ENCODE measurements at regions not wholly inside any gene's neighbourhood (a gene's known extent, or its start where the extent isn't known, plus 50 kb on each side); places are given as distances from the start of the nearest gene placed in this dataset.

DNA sequence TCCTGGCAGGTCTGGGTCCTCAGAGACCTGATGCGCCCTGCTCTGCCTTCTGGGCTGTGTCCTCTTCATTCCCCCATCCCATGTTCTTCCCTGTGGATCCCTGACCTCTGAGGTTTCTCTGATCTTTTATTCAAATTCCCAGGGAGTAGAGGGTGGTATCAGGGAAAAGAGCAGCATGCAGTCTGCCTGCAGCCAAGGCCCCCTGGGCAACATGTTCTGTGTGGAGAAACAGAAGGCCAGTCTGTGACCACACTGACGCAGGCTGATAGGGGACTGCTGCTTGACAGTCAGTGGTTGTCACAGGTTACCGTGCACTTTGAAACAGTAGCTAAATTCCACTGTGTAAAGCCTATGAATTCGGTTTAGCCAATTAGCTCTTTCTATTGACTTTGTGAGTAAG, 156.6 kb upstream of the IRX2 start:
- H3K27me3 Mint-ChIP-seq (ENCODE audit: insufficient read depth, low read depth, poor library complexity) = peaks cover 8% of the 10 kb centered on the region
- Histone ChIP-seq H3K36me3 (ENCODE audit: insufficient read depth) (no peaks in the 10 kb centered on the region), H2AFZ (no peak overlapping the region), H3F3A (replicated peaks; ENCODE audit: low read depth) (no peaks in the 10 kb centered on the region), H3K27ac (ENCODE audit: low read depth) (no peak overlapping the region), H3K4me3 (no peak overlapping the region), H4K20me1 (replicated peaks; ENCODE audit: insufficient read depth) (no peaks in the 10 kb centered on the region), H3K4me1 (ENCODE audit: insufficient read depth) (no peaks in the 10 kb centered on the region), H3K9me2 (ENCODE audit: insufficient read depth) (no peaks in the 10 kb centered on the region), H3K79me2 (replicated peaks; ENCODE audit: insufficient read depth) (no peaks in the 10 kb centered on the region), H3K27me3 (ENCODE audit: insufficient read depth) (peaks cover 5% of the 10 kb centered on the region; the same call in 1 of the 2 replicates), H3K4me2 (no peak overlapping the region)
- H3K4me3 Mint-ChIP-seq = no peak overlapping the region
- H3K4me1 Mint-ChIP-seq = peaks cover 7% of the 10 kb centered on the region; the same call in 2 of the 3 replicates
- no peaks in the 10 kb centered on the region for H3K36me3 Mint-ChIP-seq (ENCODE audit: low read depth)
- no peaks in the 10 kb centered on the region for H3K9me3 Mint-ChIP-seq
- no peak for TF ChIP-seq POLR2AphosphoS5 (IDR thresholded peaks at IDR 0.05; ENCODE audit: low read depth)
- TF ChIP-seq STAT1 (IDR thresholded peaks at IDR 0.05; ENCODE audit: unreplicated experiment) = no peak
- TF ChIP-seq EZH2phosphoT487 (IDR thresholded peaks at IDR 0.05; ENCODE audit: unreplicated experiment) = no peak
- no peak for TF ChIP-seq REST (IDR thresholded peaks at IDR 0.05; ENCODE audit: unreplicated experiment)
- no peak for TF ChIP-seq EZH2 (IDR thresholded peaks at IDR 0.05; ENCODE audit: low read depth, unreplicated experiment)
- no peak for TF ChIP-seq CTCF (conservative IDR thresholded peaks at IDR 0.05; ENCODE audit: low read depth in 2 of 2)
- TF ChIP-seq NANOG (IDR thresholded peaks at IDR 0.05; ENCODE audit: borderline replicate concordance) = no peak
- TF ChIP-seq, protein P1, sequence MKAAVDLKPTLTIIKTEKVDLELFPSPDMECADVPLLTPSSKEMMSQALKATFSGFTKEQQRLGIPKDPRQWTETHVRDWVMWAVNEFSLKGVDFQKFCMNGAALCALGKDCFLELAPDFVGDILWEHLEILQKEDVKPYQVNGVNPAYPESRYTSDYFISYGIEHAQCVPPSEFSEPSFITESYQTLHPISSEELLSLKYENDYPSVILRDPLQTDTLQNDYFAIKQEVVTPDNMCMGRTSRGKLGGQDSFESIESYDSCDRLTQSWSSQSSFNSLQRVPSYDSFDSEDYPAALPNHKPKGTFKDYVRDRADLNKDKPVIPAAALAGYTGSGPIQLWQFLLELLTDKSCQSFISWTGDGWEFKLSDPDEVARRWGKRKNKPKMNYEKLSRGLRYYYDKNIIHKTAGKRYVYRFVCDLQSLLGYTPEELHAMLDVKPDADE (IDR thresholded peaks at IDR 0.05) = no peak
- TF ChIP-seq ZNF114 (CRISPR knock-in tag; IDR thresholded peaks at IDR 0.05) = no peak
- TF ChIP-seq CREB1 (CRISPR knock-in tag; IDR thresholded peaks at IDR 0.05; ENCODE audit: low read depth) = no peak
- no peak for TF ChIP-seq ZNF331 (CRISPR knock-in tag; IDR thresholded peaks at IDR 0.05; ENCODE audit: low read depth)
- TF ChIP-seq JUNB (IDR thresholded peaks at IDR 0.05; ENCODE audit: unreplicated experiment) = no peak
- no peak for TF ChIP-seq ZNF462 (CRISPR knock-in tag; IDR thresholded peaks at IDR 0.05)
- DNase-seq (ENCODE audit: low spot score) = no peak
- no peak for ATAC-seq
- no peak overlapping the region for H3K27ac Mint-ChIP-seq
